ENCODE measurements at regions not wholly inside any gene's neighbourhood (a gene's known extent, or its start where the extent isn't known, plus 50 kb on each side); places are given as distances from the start of the nearest gene placed in this dataset.
"Not testable (repeated sequence)": the region's sequence is repeated elsewhere in the genome, so short reads cannot be mapped to it uniquely, and the experiment has no call there.

GRCh38 chr5:32879364-32879763, 168.2 kb downstream of the NPR3 start:
- not testable (repeated sequence) for TF ChIP-seq JUND (IDR thresholded peaks at IDR 0.05); MXI1 (IDR thresholded peaks at IDR 0.05; ENCODE audit: low read depth, low read length); NRF1 (IDR thresholded peaks at IDR 0.05; ENCODE audit: low read depth, low read length); NFIC (IDR thresholded peaks at IDR 0.05; ENCODE audit: borderline replicate concordance); RAD21 (IDR thresholded peaks at IDR 0.05; ENCODE audit: low read length); SMC3 (IDR thresholded peaks at IDR 0.05; ENCODE audit: low read depth, low read length); USF1 (IDR thresholded peaks at IDR 0.05; ENCODE audit: borderline replicate concordance, low read depth); MAX (IDR thresholded peaks at IDR 0.05; ENCODE audit: low read depth); RCOR1 (IDR thresholded peaks at IDR 0.05; ENCODE audit: low read length); TEAD4 (IDR thresholded peaks at IDR 0.05; ENCODE audit: borderline replicate concordance, insufficient read depth); POLR2AphosphoS5 (IDR thresholded peaks at IDR 0.05; ENCODE audit: low read depth, low read length); FOXM1 (IDR thresholded peaks at IDR 0.05; ENCODE audit: low read depth); ELF1 (IDR thresholded peaks at IDR 0.05)
- TF ChIP-seq, protein P1, sequence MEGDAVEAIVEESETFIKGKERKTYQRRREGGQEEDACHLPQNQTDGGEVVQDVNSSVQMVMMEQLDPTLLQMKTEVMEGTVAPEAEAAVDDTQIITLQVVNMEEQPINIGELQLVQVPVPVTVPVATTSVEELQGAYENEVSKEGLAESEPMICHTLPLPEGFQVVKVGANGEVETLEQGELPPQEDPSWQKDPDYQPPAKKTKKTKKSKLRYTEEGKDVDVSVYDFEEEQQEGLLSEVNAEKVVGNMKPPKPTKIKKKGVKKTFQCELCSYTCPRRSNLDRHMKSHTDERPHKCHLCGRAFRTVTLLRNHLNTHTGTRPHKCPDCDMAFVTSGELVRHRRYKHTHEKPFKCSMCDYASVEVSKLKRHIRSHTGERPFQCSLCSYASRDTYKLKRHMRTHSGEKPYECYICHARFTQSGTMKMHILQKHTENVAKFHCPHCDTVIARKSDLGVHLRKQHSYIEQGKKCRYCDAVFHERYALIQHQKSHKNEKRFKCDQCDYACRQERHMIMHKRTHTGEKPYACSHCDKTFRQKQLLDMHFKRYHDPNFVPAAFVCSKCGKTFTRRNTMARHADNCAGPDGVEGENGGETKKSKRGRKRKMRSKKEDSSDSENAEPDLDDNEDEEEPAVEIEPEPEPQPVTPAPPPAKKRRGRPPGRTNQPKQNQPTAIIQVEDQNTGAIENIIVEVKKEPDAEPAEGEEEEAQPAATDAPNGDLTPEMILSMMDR (IDR thresholded peaks at IDR 0.05): not testable (repeated sequence)
